Retinal pigment epithelial cell (primary cell): ENCODE measurements at regions not wholly inside any gene's neighbourhood (a gene's known extent, or its start where the extent isn't known, plus 50 kb on each side); places are given as distances from the start of the nearest gene placed in this dataset.
"Not testable (repeated sequence)": the region's sequence is repeated elsewhere in the genome, so short reads cannot be mapped to it uniquely, and the experiment has no call there.

Experiments used
- DNase-seq: peaks from one replicate; pipeline ENCODE4 v3.0.0-alpha.2; 2010; ENCODE audit warnings: low read depth
- H3K4me3 ChIP-seq: 2 replicates; pipeline ENCODE4 v1.5.1; 2011; ENCODE audit warnings: mild to moderate bottlenecking, low read length, control low read depth, moderate library complexity
- TF ChIP-seq, protein P1 (sequence below): conservative IDR thresholded peaks from 2 replicates; pipeline ENCODE4 v1.5.1; 2011; ENCODE audit warnings: low read depth, low read length, control low read depth, inconsistent platforms

DNA sequence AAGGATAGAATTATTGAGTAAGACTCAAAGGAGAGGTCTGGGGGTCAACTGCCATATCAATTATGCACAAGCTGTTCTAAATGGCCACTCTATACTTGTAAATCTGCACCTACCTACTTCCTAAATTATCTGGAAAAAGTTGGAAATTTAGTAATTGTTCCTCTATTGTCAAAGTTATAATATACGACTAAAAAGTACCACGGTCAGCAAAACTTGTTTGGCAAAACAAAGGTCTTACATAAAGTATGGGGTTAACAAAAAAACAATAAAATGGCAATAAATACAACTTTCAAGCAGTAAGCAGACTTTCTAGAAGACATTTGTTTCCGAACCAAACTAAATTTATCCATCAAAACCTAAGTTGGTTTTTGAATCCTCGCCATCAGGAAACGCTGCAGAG is 309.7 kb downstream of the FRK start:
- no peak for DNase-seq
- H3K4me3 ChIP-seq: no peak overlapping the region
- TF ChIP-seq, protein P1, sequence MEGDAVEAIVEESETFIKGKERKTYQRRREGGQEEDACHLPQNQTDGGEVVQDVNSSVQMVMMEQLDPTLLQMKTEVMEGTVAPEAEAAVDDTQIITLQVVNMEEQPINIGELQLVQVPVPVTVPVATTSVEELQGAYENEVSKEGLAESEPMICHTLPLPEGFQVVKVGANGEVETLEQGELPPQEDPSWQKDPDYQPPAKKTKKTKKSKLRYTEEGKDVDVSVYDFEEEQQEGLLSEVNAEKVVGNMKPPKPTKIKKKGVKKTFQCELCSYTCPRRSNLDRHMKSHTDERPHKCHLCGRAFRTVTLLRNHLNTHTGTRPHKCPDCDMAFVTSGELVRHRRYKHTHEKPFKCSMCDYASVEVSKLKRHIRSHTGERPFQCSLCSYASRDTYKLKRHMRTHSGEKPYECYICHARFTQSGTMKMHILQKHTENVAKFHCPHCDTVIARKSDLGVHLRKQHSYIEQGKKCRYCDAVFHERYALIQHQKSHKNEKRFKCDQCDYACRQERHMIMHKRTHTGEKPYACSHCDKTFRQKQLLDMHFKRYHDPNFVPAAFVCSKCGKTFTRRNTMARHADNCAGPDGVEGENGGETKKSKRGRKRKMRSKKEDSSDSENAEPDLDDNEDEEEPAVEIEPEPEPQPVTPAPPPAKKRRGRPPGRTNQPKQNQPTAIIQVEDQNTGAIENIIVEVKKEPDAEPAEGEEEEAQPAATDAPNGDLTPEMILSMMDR: no peak

DNA sequence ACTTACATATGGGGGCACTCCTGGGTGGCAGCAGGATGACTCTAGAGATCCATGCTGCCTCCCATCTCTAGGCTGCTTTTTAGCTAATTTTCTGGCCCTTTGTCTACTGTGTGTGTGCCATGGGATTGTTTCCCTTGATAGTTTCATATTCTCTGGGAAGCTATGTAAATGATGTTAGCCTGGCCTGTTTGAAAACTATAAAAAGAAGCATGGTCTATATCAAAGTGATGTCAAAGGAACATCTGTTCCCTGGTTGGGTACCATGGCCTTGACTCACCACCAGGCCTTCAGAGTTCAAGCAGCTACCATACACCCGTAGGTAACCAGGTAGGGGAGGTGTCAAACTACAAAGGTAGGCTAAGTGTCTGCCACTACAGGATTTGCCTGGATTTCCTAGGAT is 310.4 kb downstream of the FRK start:
- TF ChIP-seq, protein P1: no peak
- DNase-seq: no peak
- no peak overlapping the region for H3K4me3 ChIP-seq

DNA sequence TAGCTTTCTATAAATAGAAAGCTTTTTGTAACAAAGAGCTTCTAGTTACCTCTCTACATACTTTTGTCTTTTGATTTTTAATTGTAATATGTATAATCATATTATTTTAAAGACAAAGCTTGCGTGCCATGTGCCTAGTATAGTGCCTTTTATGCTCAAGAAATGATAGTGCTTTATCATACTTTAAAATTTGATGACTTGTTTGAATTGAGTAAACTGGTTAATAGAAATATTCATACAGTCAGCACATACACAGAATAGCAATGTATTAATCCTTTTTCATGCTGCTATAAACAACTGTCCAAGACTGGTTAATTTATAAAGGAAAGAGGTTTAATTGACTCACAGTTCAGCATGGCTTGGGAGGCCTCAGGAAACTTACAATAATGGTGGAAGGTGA is 313.0 kb downstream of the FRK start:
- DNase-seq: no peak
- no peak overlapping the region for H3K4me3 ChIP-seq
- TF ChIP-seq, protein P1: no peak

DNA sequence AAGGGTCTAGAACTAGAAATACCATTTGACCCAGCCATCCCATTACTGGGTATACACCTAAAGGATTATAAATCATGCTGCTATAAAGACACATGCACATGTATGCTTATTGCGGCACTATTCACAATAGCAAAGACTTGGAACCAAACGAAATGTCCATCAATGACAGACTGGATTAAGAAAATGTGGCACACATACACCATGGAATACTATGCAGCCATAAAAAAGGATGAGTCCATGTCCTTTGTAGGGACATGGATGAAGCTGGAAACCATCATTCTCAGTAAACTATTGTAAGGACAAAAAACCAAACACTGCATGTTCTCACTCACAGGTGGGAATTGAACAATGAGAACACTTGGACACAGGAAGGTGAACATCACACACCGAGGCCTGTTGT is 314.1 kb downstream of the FRK start:
- not testable (repeated sequence) for DNase-seq, H3K4me3 ChIP-seq

DNA sequence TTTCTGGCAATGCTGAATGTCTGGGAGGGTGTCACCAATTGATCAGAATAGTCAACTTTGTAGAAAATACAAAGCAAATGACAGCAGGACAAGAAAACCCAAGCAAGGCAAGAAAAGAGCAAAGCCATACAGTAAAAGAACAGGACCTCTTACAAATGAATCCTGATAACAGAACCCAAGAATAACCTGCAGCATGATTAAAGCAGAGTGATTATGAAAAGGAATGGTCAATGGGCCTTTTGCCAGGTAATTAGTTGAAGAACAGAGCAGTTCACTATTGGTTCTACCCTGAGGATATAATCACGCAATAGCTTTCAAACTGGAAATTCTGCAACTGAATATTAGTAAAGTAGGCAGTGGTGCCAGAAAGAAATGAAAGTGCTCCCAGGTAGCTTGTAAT is 319.8 kb downstream of the FRK start:
- H3K4me3 ChIP-seq: no peak overlapping the region
- TF ChIP-seq, protein P1: no peak
- DNase-seq: no peak

DNA sequence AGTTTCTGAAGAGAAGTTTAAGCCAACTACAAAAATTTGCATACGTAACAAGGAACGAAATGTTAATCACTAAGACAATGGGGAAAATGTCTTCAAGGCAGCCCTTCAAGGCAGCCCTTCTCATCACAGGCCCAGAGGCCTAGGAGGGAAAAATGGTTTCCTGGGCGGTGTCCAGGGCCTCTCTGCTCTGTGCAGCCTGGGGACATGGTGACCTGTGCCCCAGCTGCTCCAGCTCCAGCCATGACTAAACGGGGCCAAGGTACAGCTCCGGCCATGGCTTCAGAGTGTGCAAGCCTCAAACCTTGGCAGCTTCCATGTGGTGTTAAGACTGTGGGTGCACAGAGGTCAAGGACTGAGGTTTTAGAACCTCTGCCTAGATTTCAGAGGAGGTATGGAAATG is 325.1 kb downstream of the FRK start:
- no peak for DNase-seq
- TF ChIP-seq, protein P1: no peak
- no peak overlapping the region for H3K4me3 ChIP-seq

DNA sequence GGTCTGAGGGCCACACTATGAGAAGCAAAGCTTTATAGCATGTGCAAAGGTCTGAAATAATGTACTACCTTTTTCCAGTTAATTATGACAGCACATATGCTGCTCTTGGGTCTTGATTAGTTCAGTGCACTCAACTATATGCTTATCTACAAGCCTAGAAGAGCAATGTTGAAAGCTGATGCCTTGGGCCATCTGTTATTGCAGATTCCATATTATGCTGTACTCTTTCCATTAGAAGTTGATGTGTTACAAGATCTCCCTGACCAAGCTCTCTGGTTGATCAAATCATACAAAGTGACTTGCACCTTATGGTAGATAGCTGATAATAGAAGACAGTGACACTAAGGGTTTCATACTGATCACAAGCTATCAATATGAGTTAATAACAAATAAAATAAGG is 327.3 kb downstream of the FRK start:
- DNase-seq: no peak
- TF ChIP-seq, protein P1: no peak
- H3K4me3 ChIP-seq: no peak overlapping the region

DNA sequence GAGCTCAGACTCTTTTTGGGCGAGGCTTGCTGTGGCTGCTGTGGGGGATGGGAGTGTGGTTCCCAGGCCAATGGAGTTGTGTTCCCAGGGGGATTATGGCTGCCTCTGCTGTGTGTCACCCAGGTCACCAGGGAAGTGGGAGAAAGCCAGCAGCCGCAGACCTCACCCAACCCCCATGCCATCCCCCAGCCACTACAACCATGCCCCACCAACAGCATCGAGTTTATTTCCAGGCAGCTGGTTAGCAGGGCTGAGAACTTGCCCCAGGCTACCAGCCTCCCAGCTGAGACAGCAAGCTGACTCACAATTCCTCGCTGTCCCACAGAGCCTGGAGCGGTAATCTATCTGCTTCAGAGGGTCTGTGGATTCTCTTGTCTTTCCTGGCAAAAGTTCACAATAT is 331.7 kb downstream of the FRK start:
- no peak for DNase-seq
- H3K4me3 ChIP-seq: no peak overlapping the region
- TF ChIP-seq, protein P1: no peak
